Naive thymus-derived CD4-positive, alpha-beta T cell (primary cell): ENCODE measurements at regions not wholly inside any gene's neighbourhood (a gene's known extent, or its start where the extent isn't known, plus 50 kb on each side); places are given as distances from the start of the nearest gene placed in this dataset.

Source experiments
- ATAC-seq: fragments of 150-1000 bp; cut with Tn5 transposase; 2 replicates; pipeline ENCODE4 v1.10.0; 2021; ENCODE audit warnings: mild to moderate bottlenecking, moderate library complexity
- CTCF ChIA-PET: fragments of 350-600 bp; sonication (Branson Sonifier 250); formaldehyde crosslinking; loops from one replicate; lab custom pipeline; 2021; ENCODE audit warnings: antibody characterized with exemption; lab: Charles Lee
- POLR2A ChIA-PET: fragments of 350-600 bp; sonication (Branson Sonifier 250); formaldehyde crosslinking; loops from one replicate; lab custom pipeline; 2021; ENCODE audit warnings: antibody characterized with exemption, inconsistent platforms; lab: Charles Lee
- DNase-seq, 9 donors: peaks; one replicate each; pipeline versions ENCODE4 v3.0.0 to v3.0.0-alpha.2; 2020 to 2022; ENCODE audit warnings: mixed read lengths in 1 of 9
- H3K27ac ChIP-seq: one replicate; pipeline ENCODE4 v1.7.0; 2013; ENCODE audit warnings: mild to moderate bottlenecking, low read depth, low read length, moderate library complexity
- H3K27me3 ChIP-seq, 2 donors: one replicate each; pipeline ENCODE4 v1.7.0; 2013; ENCODE audit warnings: low read length in 2 of 2, mild to moderate bottlenecking in 2 of 2, moderate library complexity in 2 of 2; ENCODE audit not compliant: control insufficient read depth in 2 of 2, insufficient read depth in 2 of 2
- H3K36me3 ChIP-seq, 3 experiments: 1 replicate in 2 of 3; 2 replicates in 1 of 3; pipeline ENCODE4 v1.7.0; 2013; ENCODE audit warnings: low read length in 3 of 3, mild to moderate bottlenecking in 3 of 3, moderate library complexity in 1 of 3; ENCODE audit not compliant: insufficient read depth in 3 of 3, control insufficient read depth in 2 of 3
- H3K4me1 ChIP-seq, 2 donors: one replicate each; pipeline ENCODE4 v1.7.0; 2013; ENCODE audit warnings: low read length in 2 of 2, mild to moderate bottlenecking in 2 of 2, moderate library complexity in 1 of 2; ENCODE audit not compliant: control insufficient read depth in 2 of 2, insufficient read depth in 2 of 2
- H3K4me3 ChIP-seq: 2 replicates; pipeline ENCODE4 v1.7.0; 2013; ENCODE audit warnings: mild to moderate bottlenecking, low read length
- H3K9me3 ChIP-seq, 3 experiments: 1 replicate in 2 of 3; 2 replicates in 1 of 3; pipeline ENCODE4 v1.7.0; 2013; ENCODE audit warnings: low read length in 3 of 3; ENCODE audit not compliant: control insufficient read depth in 2 of 3
- H3K27ac Mint-ChIP-seq, 9 donors: one replicate each; pipeline ENCODE4 v1.8.0; 2020 to 2022; ENCODE audit warnings: mixed read lengths in 9 of 9, mild to moderate bottlenecking in 8 of 9, moderate library complexity in 5 of 9, inconsistent platforms in 2 of 9
- H3K27me3 Mint-ChIP-seq, 5 donors: one replicate each; pipeline ENCODE4 v1.8.0; 2021 to 2022; ENCODE audit warnings: mixed read lengths in 5 of 5, mild to moderate bottlenecking in 1 of 5
- H3K36me3 Mint-ChIP-seq, 5 donors: one replicate each; pipeline ENCODE4 v1.8.0; 2020 to 2022; ENCODE audit warnings: mixed read lengths in 5 of 5, mild to moderate bottlenecking in 3 of 5, inconsistent platforms in 1 of 5
- H3K4me1 Mint-ChIP-seq, 7 donors: one replicate each; pipeline ENCODE4 v1.8.0; 2020 to 2022; ENCODE audit warnings: mixed read lengths in 7 of 7, mild to moderate bottlenecking in 3 of 7, inconsistent platforms in 1 of 7
- H3K4me3 Mint-ChIP-seq, 10 donors: one replicate each; pipeline ENCODE4 v1.8.0; 2020 to 2022; ENCODE audit warnings: mild to moderate bottlenecking in 10 of 10, mixed read lengths in 10 of 10, moderate library complexity in 6 of 10, inconsistent platforms in 2 of 10
- H3K9me3 Mint-ChIP-seq, 11 donors: one replicate each; pipeline ENCODE4 v1.8.0; 2020 to 2022; ENCODE audit warnings: mixed read lengths in 11 of 11, mild to moderate bottlenecking in 4 of 11, inconsistent platforms in 1 of 11, moderate library complexity in 1 of 11
- intact Hi-C, 2 donors: fragments of 100-400 bp; cut with micrococcal nuclease; formaldehyde crosslinking; loops; one replicate each; pipeline ENCODE4 v1.15.1; 2023

DNA sequence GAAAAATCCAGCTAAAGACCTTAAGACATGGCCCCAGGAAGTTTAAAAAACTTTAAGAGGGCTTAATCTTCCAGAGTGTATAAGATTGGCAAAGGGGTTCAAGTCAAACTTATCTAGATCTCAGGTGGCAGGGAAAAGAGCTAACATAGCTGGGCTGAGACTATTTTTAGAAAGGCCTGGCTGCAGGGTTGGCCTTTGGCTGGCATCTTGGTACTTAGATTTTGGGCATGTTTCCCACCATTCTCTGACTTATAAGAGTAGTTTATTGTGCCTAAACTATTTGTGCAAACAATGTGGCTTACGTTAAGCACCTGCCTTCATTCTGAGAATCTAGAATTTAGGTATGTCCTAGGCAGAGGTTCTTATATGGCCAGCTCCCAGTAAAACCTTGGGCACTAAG, 214.0 kb upstream of the MIS18BP1 start:
- no peaks in the 10 kb centered on the region for H3K4me1 Mint-ChIP-seq
- H3K27me3 Mint-ChIP-seq: peaks cover 0 to 1% (median 0%) of the 10 kb centered on the region in 5 donors
- no peak overlapping the region for H3K27ac Mint-ChIP-seq
- Histone ChIP-seq H3K36me3 (no peaks in the 10 kb centered on the region), H3K9me3 (no peaks in the 10 kb centered on the region), H3K4me3 (no peak overlapping the region), H3K4me1 (no peaks in the 10 kb centered on the region), H3K27ac (no peak overlapping the region), H3K27me3 (no peaks in the 10 kb centered on the region)
- ChIA-PET POLR2A (no interaction called here), CTCF (no interaction called here)
- peaks cover 0 to 14% (median 2%) of the 10 kb centered on the region in 11 donors for H3K9me3 Mint-ChIP-seq
- intact Hi-C loops: no loop called here
- H3K4me3 Mint-ChIP-seq: no peak overlapping the region
- DNase-seq (no peak), ATAC-seq (no peak)
- no peaks in the 10 kb centered on the region for H3K36me3 Mint-ChIP-seq

- no peak overlapping the region for H3K4me3 ChIP-seq
- no peaks in the 10 kb centered on the region for H3K36me3 Mint-ChIP-seq
- H3K36me3 ChIP-seq: no peaks in the 10 kb centered on the region
- H3K27ac Mint-ChIP-seq: no peak overlapping the region
- H3K9me3 Mint-ChIP-seq: peaks cover 0 to 17% (median 4%) of the 10 kb centered on the region in 11 donors
- CTCF ChIA-PET: no interaction called here
- DNase-seq (no peak), ATAC-seq (no peak)
- H3K4me1 ChIP-seq: no peaks in the 10 kb centered on the region
- intact Hi-C loops: no loop called here
- no peak overlapping the region for H3K27ac ChIP-seq
- H3K9me3 ChIP-seq: no peaks in the 10 kb centered on the region
- peaks cover 0 to 5% (median 0%) of the 10 kb centered on the region in 5 donors for H3K27me3 Mint-ChIP-seq
- POLR2A ChIA-PET: no interaction called here
- no peaks in the 10 kb centered on the region for H3K27me3 ChIP-seq
- no peak overlapping the region for H3K4me3 Mint-ChIP-seq
- H3K4me1 Mint-ChIP-seq: no peaks in the 10 kb centered on the region
Observed at GRCh38 chr14:45434221-45434620, 181.2 kb upstream of the MIS18BP1 start.

DNA sequence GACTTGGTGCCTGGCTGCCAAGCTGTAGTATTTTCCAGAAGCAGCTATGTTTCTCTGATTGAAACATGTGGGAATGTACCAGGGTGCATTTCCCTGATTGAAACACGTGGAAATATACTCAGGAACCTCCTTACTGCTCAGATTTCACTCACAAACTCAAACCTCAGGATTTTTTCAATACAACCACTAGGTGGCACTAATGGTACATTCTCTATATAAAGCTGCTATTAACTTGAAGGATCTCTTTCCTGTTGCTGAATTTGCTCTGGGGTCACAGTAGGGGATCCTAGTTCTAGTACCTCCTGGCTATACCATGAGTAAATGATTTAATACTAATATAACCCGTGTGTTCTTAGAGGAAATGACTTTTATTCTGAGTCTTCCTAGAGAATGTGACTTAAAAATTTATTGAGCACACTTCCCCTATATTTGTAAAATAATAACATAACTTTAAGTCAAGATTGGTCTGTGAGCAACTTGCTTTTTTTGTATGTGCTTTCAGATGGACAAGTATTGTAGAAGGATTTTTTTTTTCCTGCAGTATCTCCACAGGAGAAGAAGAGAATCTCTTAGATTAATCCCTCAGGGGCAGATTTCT, 173.8 kb upstream of the MIS18BP1 start:
- Histone ChIP-seq H3K9me3 (no peaks in the 10 kb centered on the region), H3K4me3 (no peak overlapping the region), H3K27ac (no peak overlapping the region), H3K4me1 (no peaks in the 10 kb centered on the region), H3K27me3 (no peaks in the 10 kb centered on the region), H3K36me3 (no peaks in the 10 kb centered on the region)
- POLR2A ChIA-PET: no interaction called here
- no peak for ATAC-seq
- H3K9me3 Mint-ChIP-seq: peaks cover 0 to 32% (median 13%) of the 10 kb centered on the region in 11 donors
- peak in 1 of 9 donors; percentile 4 for DNase-seq
- H3K27ac Mint-ChIP-seq: no peak overlapping the region
- no peaks in the 10 kb centered on the region for H3K27me3 Mint-ChIP-seq
- H3K4me1 Mint-ChIP-seq: no peaks in the 10 kb centered on the region
- CTCF ChIA-PET: interaction anchor here (0.6 kb wide), 1 partner anchor 49 kb away, joined by 3 read pairs; no protein-coding TSS in a partner anchor
- no peak overlapping the region for H3K4me3 Mint-ChIP-seq
- intact Hi-C loops: loop anchor here in 1 of 2 donors (1.0 to 10.0 kb wide), 3 partner anchors 101 to 1848 kb away; no protein-coding TSS in a partner anchor
- peaks cover 0 to 4% (median 0%) of the 10 kb centered on the region in 5 donors for H3K36me3 Mint-ChIP-seq

- no peaks in the 10 kb centered on the region for H3K36me3 Mint-ChIP-seq
- no peak overlapping the region for H3K27ac Mint-ChIP-seq
- ChIA-PET POLR2A (no interaction called here), CTCF (no interaction called here)
- no peak overlapping the region for H3K4me3 Mint-ChIP-seq
- intact Hi-C loops: no loop called here
- ATAC-seq: no peak
- no peaks in the 10 kb centered on the region for H3K36me3 ChIP-seq
- H3K27me3 ChIP-seq: no peaks in the 10 kb centered on the region
- no peak overlapping the region for H3K27ac ChIP-seq
- H3K9me3 Mint-ChIP-seq: peaks cover 3 to 20% (median 7%) of the 10 kb centered on the region in 11 donors
- H3K9me3 ChIP-seq: no peaks in the 10 kb centered on the region
- no peak overlapping the region for H3K4me3 ChIP-seq
- H3K4me1 ChIP-seq: no peaks in the 10 kb centered on the region
- no peaks in the 10 kb centered on the region for H3K27me3 Mint-ChIP-seq
- no peak for DNase-seq
- H3K4me1 Mint-ChIP-seq: no peaks in the 10 kb centered on the region
Observed at GRCh38 chr14:45406942-45407341, 153.9 kb upstream of the MIS18BP1 start.

GRCh38 chr14:45400950-45401640, 148.1 kb upstream of the MIS18BP1 start:
- Mint-ChIP-seq H3K36me3 (no peaks in the 10 kb centered on the region), H3K4me3 (no peak overlapping the region), H3K4me1 (no peaks in the 10 kb centered on the region), H3K9me3 (peaks cover 0 to 9% (median 3%) of the 10 kb centered on the region in 11 donors), H3K27me3 (no peaks in the 10 kb centered on the region), H3K27ac (no peak overlapping the region)
- Histone ChIP-seq H3K9me3 (no peaks in the 10 kb centered on the region), H3K4me3 (no peak overlapping the region), H3K27ac (no peak overlapping the region), H3K27me3 (no peaks in the 10 kb centered on the region), H3K4me1 (no peaks in the 10 kb centered on the region), H3K36me3 (no peaks in the 10 kb centered on the region)
- ATAC-seq: no peak
- no peak for DNase-seq
- POLR2A ChIA-PET: no interaction called here
- intact Hi-C loops: no loop called here
- CTCF ChIA-PET: no interaction called here

DNA sequence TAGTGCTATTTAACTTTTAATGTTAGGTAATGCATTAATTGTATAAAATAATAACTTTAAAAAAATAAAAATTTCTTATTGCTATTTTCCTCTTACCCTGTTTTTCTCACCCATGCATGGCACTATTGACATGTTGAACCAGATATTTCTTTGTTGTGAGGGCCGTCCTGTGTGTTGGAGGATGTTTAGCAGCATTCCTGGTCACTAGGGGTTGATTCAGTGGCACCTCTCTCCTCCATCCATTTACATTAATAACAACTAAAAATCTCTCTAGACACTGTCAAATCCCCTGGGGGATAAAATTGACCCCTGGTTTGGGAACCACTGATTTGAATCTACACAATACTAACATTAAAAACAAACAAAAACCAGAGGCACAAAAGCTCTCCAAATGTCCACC, 147.5 kb upstream of the MIS18BP1 start:
- CTCF ChIA-PET: no interaction called here
- H3K4me3 ChIP-seq: no peak overlapping the region
- H3K4me3 Mint-ChIP-seq: no peak overlapping the region

DNA sequence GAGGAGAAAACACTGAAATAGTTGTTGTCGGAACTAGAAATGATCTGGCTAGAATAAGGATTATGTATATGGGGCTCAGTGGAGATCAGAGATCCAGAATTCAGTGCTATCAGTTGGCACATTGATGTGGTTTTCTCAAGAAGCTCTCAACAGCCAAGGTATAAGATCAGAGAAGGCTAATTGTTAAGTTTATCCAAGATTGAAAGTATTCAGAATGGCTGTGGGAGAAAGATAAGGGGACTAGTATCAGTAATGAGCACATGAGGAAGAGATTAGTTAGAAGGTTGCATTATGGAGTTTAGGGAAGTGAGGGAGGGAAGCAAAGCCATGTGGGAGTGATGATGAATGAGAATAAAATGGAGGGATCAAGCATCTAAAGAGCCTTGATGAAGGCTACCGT, 128.1 kb upstream of the MIS18BP1 start:
- no peaks in the 10 kb centered on the region for H3K9me3 ChIP-seq
- no peaks in the 10 kb centered on the region for H3K36me3 ChIP-seq
- no peaks in the 10 kb centered on the region for H3K27me3 Mint-ChIP-seq
- no peaks in the 10 kb centered on the region for H3K4me1 Mint-ChIP-seq
- no peak overlapping the region for H3K4me3 Mint-ChIP-seq
- peaks cover 0 to 6% (median 0%) of the 10 kb centered on the region in 11 donors for H3K9me3 Mint-ChIP-seq
- H3K4me1 ChIP-seq: no peaks in the 10 kb centered on the region
- DNase-seq (no peak), ATAC-seq (no peak)
- no peak overlapping the region for H3K27ac ChIP-seq
- intact Hi-C loops: no loop called here
- H3K27me3 ChIP-seq: no peaks in the 10 kb centered on the region
- ChIA-PET CTCF (no interaction called here), POLR2A (no interaction called here)
- no peak overlapping the region for H3K27ac Mint-ChIP-seq
- no peaks in the 10 kb centered on the region for H3K36me3 Mint-ChIP-seq
- no peak overlapping the region for H3K4me3 ChIP-seq

More for the DNA sequence above, 147.5 kb upstream of the MIS18BP1 start:
- DNase-seq: no peak
- no peaks in the 10 kb centered on the region for H3K27me3 ChIP-seq
- Mint-ChIP-seq H3K27me3 (peaks cover 0 to 2% (median 0%) of the 10 kb centered on the region in 5 donors), H3K27ac (no peak overlapping the region), H3K36me3 (no peaks in the 10 kb centered on the region), H3K4me1 (no peaks in the 10 kb centered on the region), H3K9me3 (peaks cover 0 to 11% (median 4%) of the 10 kb centered on the region in 11 donors)
- H3K4me1 ChIP-seq: no peaks in the 10 kb centered on the region
- H3K9me3 ChIP-seq: no peaks in the 10 kb centered on the region
- intact Hi-C loops: no loop called here
- H3K27ac ChIP-seq: no peak overlapping the region
- POLR2A ChIA-PET: no interaction called here
- no peak for ATAC-seq
- no peaks in the 10 kb centered on the region for H3K36me3 ChIP-seq
